DND-41 (cell line): ENCODE measurements at regions not wholly inside any gene's neighbourhood (a gene's known extent, or its start where the extent isn't known, plus 50 kb on each side); places are given as distances from the start of the nearest gene placed in this dataset.

Experiments used
- ATAC-seq: fragments of 200-7000 bp; cut with Tn5 transposase; 3 replicates; pipeline ENCODE4 v1.9.1; 2021; ENCODE audit warnings: low read depth; ENCODE audit not compliant: insufficient read depth
- DNase-seq: peaks from one replicate; pipeline ENCODE4 v3.0.0-alpha.2; 2020
- H2AFZ ChIP-seq: 2 replicates; pipeline ENCODE4 v1.6.0; 2012; ENCODE audit warnings: low read depth, low read length
- H3K27ac ChIP-seq: 2 replicates; pipeline ENCODE4 v1.5.1; 2012; ENCODE audit warnings: low read length, inconsistent platforms
- H3K27me3 ChIP-seq: fragments of 200-600 bp; sonication (generic); 2 replicates; pipeline ENCODE4 v1.6.0; 2012; ENCODE audit warnings: low read length, mild to moderate bottlenecking, inconsistent platforms; ENCODE audit not compliant: insufficient read depth, poor library complexity
- H3K36me3 ChIP-seq: 2 replicates; pipeline ENCODE4 v1.5.1; 2012; ENCODE audit warnings: low read length, inconsistent platforms; ENCODE audit not compliant: insufficient read depth
- H3K4me1 ChIP-seq: 2 replicates; pipeline ENCODE4 v1.5.1; 2012; ENCODE audit warnings: mild to moderate bottlenecking, low read length; ENCODE audit not compliant: insufficient read depth
- H3K4me2 ChIP-seq: 2 replicates; pipeline ENCODE4 v1.6.0; 2012; ENCODE audit warnings: mild to moderate bottlenecking, moderate library complexity, low read length, inconsistent platforms; ENCODE audit not compliant: insufficient read depth
- H3K4me3 ChIP-seq, 2 experiments: fragments of 200-600 bp in 1 of 2; shearing (Covaris generic) in 1 of 2; 2 replicates each; pipeline ENCODE4 v1.5.1; 2012 to 2016; ENCODE audit warnings: inconsistent platforms in 2 of 2, low read length in 2 of 2, mild to moderate bottlenecking in 2 of 2, low read depth in 1 of 2, moderate library complexity in 1 of 2
- H3K79me2 ChIP-seq: 2 replicates; pipeline ENCODE4 v1.6.0; 2012; ENCODE audit warnings: low read length, inconsistent platforms; ENCODE audit not compliant: insufficient read depth
- H3K9ac ChIP-seq: 2 replicates; pipeline ENCODE4 v1.6.0; 2012; ENCODE audit warnings: low read depth, mild to moderate bottlenecking, inconsistent platforms, low read length, moderate library complexity
- H3K9me3 ChIP-seq: 2 replicates; pipeline ENCODE4 v1.5.1; 2012; ENCODE audit warnings: low read length, moderate library complexity, mild to moderate bottlenecking, inconsistent platforms; ENCODE audit not compliant: insufficient read depth, severe bottlenecking
- H4K20me1 ChIP-seq: 2 replicates; pipeline ENCODE4 v1.6.0; 2012; ENCODE audit warnings: low read length; ENCODE audit not compliant: insufficient read depth
- EZH2 ChIP-seq: IDR thresholded peaks from 3 replicates; pipeline ENCODE4 v1.6.1; 2012; ENCODE audit warnings: borderline replicate concordance, low read depth, mild to moderate bottlenecking, moderate library complexity, low read length, inconsistent platforms; ENCODE audit not compliant: severe bottlenecking
- TF ChIP-seq, protein P1 (sequence below): IDR thresholded peaks from 2 replicates; pipeline ENCODE4 v1.5.1; 2012; ENCODE audit warnings: borderline replicate concordance, low read length, moderate library complexity, mild to moderate bottlenecking; ENCODE audit not compliant: poor library complexity, severe bottlenecking; ENCODE audit errors: extremely low read depth

DNA sequence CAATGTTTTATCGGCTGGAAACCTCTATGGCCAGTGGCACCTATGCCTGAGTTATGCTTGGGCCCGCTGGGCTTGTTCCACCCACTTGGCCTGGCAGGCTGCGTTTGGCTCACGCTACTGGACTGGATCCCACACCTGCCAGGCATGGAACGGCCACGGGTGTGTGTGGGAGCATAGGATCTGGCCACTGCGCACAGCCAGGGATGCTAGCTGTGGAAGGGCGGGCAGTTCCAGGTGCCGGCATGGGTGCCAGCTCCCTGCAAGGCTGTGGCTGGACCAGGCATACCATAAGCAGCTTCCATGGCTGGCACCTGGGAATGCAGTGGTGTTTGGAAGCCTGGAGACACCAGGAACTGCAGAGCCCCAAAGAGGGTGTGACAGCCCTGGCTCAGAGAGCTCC, 1063.9 kb upstream of the ACO1 start:
- Histone ChIP-seq H3K79me2 (no peaks in the 10 kb centered on the region), H3K36me3 (no peaks in the 10 kb centered on the region), H2AFZ (no peak overlapping the region), H3K27ac (no peak overlapping the region), H4K20me1 (no peaks in the 10 kb centered on the region), H3K27me3 (no peaks in the 10 kb centered on the region), H3K4me2 (no peak overlapping the region), H3K4me1 (peaks cover 11% of the 10 kb centered on the region), H3K9ac (no peak overlapping the region), H3K4me3 (no peak overlapping the region), H3K9me3 (no peaks in the 10 kb centered on the region)
- DNase-seq (no peak), ATAC-seq (no peak)
- TF ChIP-seq, protein P1, sequence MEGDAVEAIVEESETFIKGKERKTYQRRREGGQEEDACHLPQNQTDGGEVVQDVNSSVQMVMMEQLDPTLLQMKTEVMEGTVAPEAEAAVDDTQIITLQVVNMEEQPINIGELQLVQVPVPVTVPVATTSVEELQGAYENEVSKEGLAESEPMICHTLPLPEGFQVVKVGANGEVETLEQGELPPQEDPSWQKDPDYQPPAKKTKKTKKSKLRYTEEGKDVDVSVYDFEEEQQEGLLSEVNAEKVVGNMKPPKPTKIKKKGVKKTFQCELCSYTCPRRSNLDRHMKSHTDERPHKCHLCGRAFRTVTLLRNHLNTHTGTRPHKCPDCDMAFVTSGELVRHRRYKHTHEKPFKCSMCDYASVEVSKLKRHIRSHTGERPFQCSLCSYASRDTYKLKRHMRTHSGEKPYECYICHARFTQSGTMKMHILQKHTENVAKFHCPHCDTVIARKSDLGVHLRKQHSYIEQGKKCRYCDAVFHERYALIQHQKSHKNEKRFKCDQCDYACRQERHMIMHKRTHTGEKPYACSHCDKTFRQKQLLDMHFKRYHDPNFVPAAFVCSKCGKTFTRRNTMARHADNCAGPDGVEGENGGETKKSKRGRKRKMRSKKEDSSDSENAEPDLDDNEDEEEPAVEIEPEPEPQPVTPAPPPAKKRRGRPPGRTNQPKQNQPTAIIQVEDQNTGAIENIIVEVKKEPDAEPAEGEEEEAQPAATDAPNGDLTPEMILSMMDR, result no peak
- TF ChIP-seq EZH2, result no peak

DNA sequence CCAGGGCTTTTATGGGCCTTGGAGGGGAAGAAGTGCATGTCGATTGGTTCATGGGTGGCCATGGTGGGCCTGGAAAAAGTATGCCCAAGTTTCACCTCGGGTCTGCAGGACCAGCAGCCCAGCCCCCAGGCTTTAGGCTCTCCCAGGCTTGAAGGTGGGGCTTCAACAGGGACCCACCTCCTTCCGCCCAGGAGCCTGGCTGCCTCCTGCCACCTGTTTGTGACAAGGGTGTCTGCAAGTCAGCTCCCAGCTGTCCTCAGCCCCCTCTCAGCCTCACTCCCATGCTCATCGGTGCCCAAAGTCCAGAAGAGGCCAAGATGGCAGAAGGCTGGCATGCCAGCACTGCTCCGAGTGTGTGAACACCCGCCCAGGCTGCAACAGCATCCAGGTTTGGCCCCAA, 1063.2 kb upstream of the ACO1 start:
- Histone ChIP-seq H3K9me3 (no peaks in the 10 kb centered on the region), H3K4me2 (no peak overlapping the region), H3K36me3 (no peaks in the 10 kb centered on the region), H2AFZ (no peak overlapping the region; the same call in 1 of the 2 replicates), H4K20me1 (no peaks in the 10 kb centered on the region), H3K27me3 (no peaks in the 10 kb centered on the region), H3K9ac (no peak overlapping the region), H3K4me1 (peaks cover 11% of the 10 kb centered on the region), H3K27ac (no peak overlapping the region), H3K4me3 (no peak overlapping the region), H3K79me2 (no peaks in the 10 kb centered on the region)
- TF ChIP-seq, protein P1, result no peak
- no peak for TF ChIP-seq EZH2
- no peak for DNase-seq
- no peak for ATAC-seq

DNA sequence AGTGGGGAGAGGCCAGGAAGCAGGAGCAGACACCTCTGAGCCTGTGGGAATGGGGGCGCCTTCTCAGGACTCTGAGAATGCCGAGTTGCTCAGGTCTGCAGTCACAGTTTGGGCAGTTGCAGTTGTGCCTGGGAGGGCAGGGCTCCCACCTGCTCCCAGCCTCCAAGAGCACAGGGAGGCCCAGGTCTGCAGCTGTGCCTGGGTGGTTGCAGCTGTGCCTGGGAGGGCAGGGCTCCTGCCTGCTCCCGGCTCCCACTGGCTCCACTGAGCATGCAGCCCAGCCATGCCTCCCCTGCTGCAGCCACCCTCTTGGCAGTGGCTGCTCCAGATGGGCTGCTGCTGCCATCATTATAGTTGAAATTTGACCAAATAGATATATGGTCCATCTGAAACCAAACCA, 1062.8 kb upstream of the ACO1 start:
- no peak overlapping the region for H3K27ac ChIP-seq
- H3K4me2 ChIP-seq, result no peak overlapping the region
- peaks cover 11% of the 10 kb centered on the region for H3K4me1 ChIP-seq
- H3K4me3 ChIP-seq, result no peak overlapping the region
- no peaks in the 10 kb centered on the region for H3K27me3 ChIP-seq
- H2AFZ ChIP-seq, result no peak overlapping the region; the same call in 1 of the 2 replicates
- no peak for DNase-seq
- H4K20me1 ChIP-seq, result no peaks in the 10 kb centered on the region
- no peaks in the 10 kb centered on the region for H3K79me2 ChIP-seq
- H3K9me3 ChIP-seq, result no peaks in the 10 kb centered on the region
- no peak for TF ChIP-seq EZH2
- TF ChIP-seq, protein P1, result no peak
- ATAC-seq, result no peak
- no peaks in the 10 kb centered on the region for H3K36me3 ChIP-seq
- no peak overlapping the region for H3K9ac ChIP-seq
